ENCODE measurements at regions not wholly inside any gene's neighbourhood (a gene's known extent, or its start where the extent isn't known, plus 50 kb on each side); places are given as distances from the start of the nearest gene placed in this dataset.

DNA sequence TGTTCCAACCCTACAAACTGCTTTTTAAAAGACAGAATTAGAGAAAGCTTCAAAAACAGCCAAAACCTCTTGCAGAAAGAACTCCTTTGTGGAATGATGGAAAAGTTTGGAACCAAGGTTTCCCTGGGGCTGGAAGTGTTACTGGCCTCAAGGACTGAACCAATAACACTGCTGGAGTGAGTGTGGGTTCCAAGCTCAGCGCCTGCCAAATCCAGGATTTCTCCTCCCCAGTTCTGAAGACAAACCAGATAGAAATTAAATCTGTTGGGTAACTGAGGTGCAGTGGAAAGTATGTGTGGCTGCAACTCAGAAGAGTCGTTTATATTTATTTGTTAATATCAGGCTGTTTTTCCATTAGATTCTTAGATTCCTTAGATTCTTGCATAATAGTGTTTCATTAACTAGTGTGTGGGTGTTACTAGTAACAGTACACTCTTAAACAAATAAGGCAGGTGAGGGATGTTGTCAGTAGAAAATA is 66.5 kb upstream of the FNDC3B start:
- no peak overlapping the region for H3K4me2 ChIP-seq (ENCODE audit: low read depth, low read length)
- TF ChIP-seq EZH2phosphoT487 (IDR thresholded peaks at IDR 0.05; ENCODE audit: low read length) (no peak), CTCF (IDR thresholded peaks at IDR 0.05; ENCODE audit: low read length) (no peak), EZH2 (optimal IDR thresholded peaks at IDR 0.05; ENCODE audit: low read depth, low read length) (no peak)
- H4K20me1 ChIP-seq (ENCODE audit: insufficient read depth, low read length) = no peaks in the 10 kb centered on the region
- H3K27me3 ChIP-seq (replicated peaks; ENCODE audit: insufficient read depth, low read length) = no peaks in the 10 kb centered on the region
- no peak overlapping the region for H3K9ac ChIP-seq (ENCODE audit: low read length)
- no peak overlapping the region for H3K4me3 ChIP-seq (ENCODE audit: low read length)
- no peaks in the 10 kb centered on the region for H3K79me2 ChIP-seq (ENCODE audit: low read length)
- H3K36me3 ChIP-seq (replicated peaks; ENCODE audit: insufficient read depth, low read length) = no peaks in the 10 kb centered on the region
- H3F3A ChIP-seq (ENCODE audit: insufficient read depth, low read length) = no peaks in the 10 kb centered on the region
- DNase-seq = no peak
- H3K4me1 ChIP-seq (ENCODE audit: low read length) = no peaks in the 10 kb centered on the region
- H2AFZ ChIP-seq (ENCODE audit: low read length) = no peak overlapping the region
- H3K9me2 ChIP-seq (replicated peaks; ENCODE audit: insufficient read depth, low read length) = no peaks in the 10 kb centered on the region
- no peak overlapping the region for H3K27ac ChIP-seq (ENCODE audit: low read length)
- H3K9me3 ChIP-seq (replicated peaks; ENCODE audit: insufficient read depth, low read length) = no peaks in the 10 kb centered on the region

- no peaks in the 10 kb centered on the region for H3K79me2 ChIP-seq (ENCODE audit: low read length)
- H3K27me3 ChIP-seq (replicated peaks; ENCODE audit: insufficient read depth, low read length) = no peaks in the 10 kb centered on the region
- no peaks in the 10 kb centered on the region for H3F3A ChIP-seq (ENCODE audit: insufficient read depth, low read length)
- no peak overlapping the region for H3K4me2 ChIP-seq (ENCODE audit: low read depth, low read length)
- H3K9me3 ChIP-seq (replicated peaks; ENCODE audit: insufficient read depth, low read length) = no peaks in the 10 kb centered on the region
- no peak overlapping the region for H3K4me3 ChIP-seq (ENCODE audit: low read length)
- H3K4me1 ChIP-seq (ENCODE audit: low read length) = no peaks in the 10 kb centered on the region
- H4K20me1 ChIP-seq (ENCODE audit: insufficient read depth, low read length) = no peaks in the 10 kb centered on the region
- H3K36me3 ChIP-seq (replicated peaks; ENCODE audit: insufficient read depth, low read length) = no peaks in the 10 kb centered on the region
- TF ChIP-seq EZH2phosphoT487 (IDR thresholded peaks at IDR 0.05; ENCODE audit: low read length) (no peak), CTCF (IDR thresholded peaks at IDR 0.05; ENCODE audit: low read length) (no peak), EZH2 (optimal IDR thresholded peaks at IDR 0.05; ENCODE audit: low read depth, low read length) (no peak)
- no peak overlapping the region for H3K9ac ChIP-seq (ENCODE audit: low read length)
- no peak overlapping the region for H2AFZ ChIP-seq (ENCODE audit: low read length)
- H3K9me2 ChIP-seq (replicated peaks; ENCODE audit: insufficient read depth, low read length) = no peaks in the 10 kb centered on the region
- H3K27ac ChIP-seq (ENCODE audit: low read length) = no peak overlapping the region
- no peak for DNase-seq
These were observed 64.2 kb upstream of the FNDC3B start for GRCh38 chr3:171974986-171975837.

DNA sequence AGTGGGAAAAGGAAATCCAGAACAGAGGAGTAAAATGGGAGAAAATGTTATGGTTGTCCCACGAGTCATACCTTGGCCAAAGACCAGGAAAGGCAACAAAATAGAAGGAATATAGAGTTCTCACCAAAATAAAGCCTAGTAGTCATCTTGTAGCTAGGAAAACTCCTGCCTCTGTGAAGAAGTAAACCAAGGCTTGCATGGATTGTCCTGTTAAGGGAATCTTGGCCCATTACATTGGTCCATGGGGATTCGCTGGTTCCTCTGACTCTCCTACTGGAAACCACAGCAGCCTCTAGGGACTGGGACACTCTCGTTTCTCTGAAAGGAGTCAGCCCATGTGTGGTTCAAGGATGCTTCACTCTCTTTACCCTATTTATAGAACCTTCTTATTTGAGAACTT is 62.9 kb upstream of the FNDC3B start:
- Histone ChIP-seq H3K9me3 (replicated peaks; ENCODE audit: insufficient read depth, low read length) (no peaks in the 10 kb centered on the region), H3K9me2 (replicated peaks; ENCODE audit: insufficient read depth, low read length) (no peaks in the 10 kb centered on the region), H3K27ac (ENCODE audit: low read length) (no peak overlapping the region), H3K36me3 (replicated peaks; ENCODE audit: insufficient read depth, low read length) (no peaks in the 10 kb centered on the region), H3K4me2 (ENCODE audit: low read depth, low read length) (no peak overlapping the region), H3K9ac (ENCODE audit: low read length) (no peak overlapping the region), H3K79me2 (ENCODE audit: low read length) (no peaks in the 10 kb centered on the region), H2AFZ (ENCODE audit: low read length) (no peak overlapping the region), H3K4me1 (ENCODE audit: low read length) (no peaks in the 10 kb centered on the region), H3K27me3 (replicated peaks; ENCODE audit: insufficient read depth, low read length) (no peaks in the 10 kb centered on the region), H4K20me1 (ENCODE audit: insufficient read depth, low read length) (no peaks in the 10 kb centered on the region), H3F3A (ENCODE audit: insufficient read depth, low read length) (no peaks in the 10 kb centered on the region), H3K4me3 (ENCODE audit: low read length) (no peak overlapping the region)
- no peak for DNase-seq
- TF ChIP-seq EZH2phosphoT487 (IDR thresholded peaks at IDR 0.05; ENCODE audit: low read length) (no peak), CTCF (IDR thresholded peaks at IDR 0.05; ENCODE audit: low read length) (no peak), EZH2 (optimal IDR thresholded peaks at IDR 0.05; ENCODE audit: low read depth, low read length) (no peak)
